MV-4-11 (cell line): ENCODE measurements at regions not wholly inside any gene's neighbourhood (a gene's known extent, or its start where the extent isn't known, plus 50 kb on each side); places are given as distances from the start of the nearest gene placed in this dataset.

ENCODE experiments used
- DNase-seq: peaks from one replicate; lab custom pipeline; 2025; lab: John Stamatoyannopoulos, UW

DNA sequence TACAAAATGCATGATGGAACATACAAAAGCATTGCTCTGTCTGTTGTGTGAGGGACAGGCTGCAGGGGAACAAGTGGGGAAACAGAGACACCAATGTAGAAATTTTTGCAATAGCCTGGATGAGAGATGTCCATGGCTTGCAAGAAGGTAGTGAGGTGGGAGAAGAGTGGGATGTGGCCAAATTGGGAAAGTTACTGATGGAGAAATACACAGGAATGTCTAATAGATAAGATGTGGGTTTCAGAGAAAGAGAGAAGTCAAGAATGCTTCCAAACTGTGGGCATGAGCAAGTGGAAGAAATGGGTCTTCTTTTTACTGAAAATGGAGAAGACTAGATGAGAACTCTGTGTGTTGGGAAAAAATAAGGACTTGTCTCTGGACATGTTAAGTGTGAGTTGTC is 592.7 kb downstream of the TNS3 start:
- DNase-seq: no peak

DNA sequence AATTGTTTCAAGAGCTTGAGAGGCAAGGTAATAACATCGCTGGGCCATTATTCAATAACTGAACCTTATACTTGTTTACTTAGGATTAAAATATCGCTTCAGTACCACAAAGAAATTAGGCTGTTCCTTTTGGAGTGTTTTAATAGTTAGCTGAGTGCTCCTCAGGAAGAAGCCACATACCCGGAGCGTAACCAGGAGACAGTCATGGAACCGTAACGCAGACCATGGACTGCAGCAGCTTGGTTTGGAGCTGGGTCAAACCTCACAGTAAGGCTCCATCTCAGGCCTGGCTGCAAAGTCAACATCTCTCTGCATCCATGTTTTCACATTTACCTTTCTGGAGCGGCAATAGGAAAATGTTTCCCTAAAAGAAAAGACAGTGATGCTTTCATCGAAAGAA is 599.0 kb downstream of the TNS3 start:
- DNase-seq: no peak

DNA sequence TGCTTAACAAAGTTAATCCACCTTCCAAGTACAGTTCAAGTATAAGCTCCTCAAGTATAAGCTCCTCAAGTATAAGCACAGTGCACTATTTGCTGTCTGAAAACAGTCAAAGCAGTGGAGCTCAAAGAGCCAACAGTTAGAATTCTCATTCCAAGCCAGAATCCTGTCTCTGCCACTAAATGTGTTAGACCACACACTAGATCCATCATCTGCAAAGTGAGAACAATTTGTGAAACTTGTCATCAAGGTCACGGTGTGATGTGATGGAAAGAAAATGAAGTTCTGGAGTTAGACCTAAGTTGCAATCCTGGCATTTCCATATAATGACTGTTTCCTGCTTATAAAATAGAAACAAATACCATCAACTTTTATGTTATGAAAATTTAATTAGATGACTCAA is 602.5 kb downstream of the TNS3 start:
- no peak for DNase-seq

DNA sequence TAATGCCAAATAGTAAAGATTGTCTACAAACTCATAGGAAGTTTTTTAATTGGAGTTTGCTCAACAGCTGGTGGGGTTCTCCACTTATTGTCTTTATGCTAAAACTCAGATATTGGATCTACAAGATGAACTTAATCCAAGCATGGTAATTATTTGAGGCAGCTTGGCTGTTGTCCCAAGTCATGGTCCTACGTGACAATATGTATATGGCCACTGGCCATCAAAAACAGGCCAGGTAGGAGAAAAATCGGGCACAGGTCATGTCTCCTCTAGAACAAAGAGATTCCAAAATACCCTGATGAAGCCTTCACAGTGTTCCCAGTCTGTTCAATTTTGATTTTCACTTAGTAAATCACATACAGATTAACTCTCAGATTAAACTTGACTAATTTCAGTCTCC is 606.4 kb downstream of the TNS3 start:
- DNase-seq: no peak

DNA sequence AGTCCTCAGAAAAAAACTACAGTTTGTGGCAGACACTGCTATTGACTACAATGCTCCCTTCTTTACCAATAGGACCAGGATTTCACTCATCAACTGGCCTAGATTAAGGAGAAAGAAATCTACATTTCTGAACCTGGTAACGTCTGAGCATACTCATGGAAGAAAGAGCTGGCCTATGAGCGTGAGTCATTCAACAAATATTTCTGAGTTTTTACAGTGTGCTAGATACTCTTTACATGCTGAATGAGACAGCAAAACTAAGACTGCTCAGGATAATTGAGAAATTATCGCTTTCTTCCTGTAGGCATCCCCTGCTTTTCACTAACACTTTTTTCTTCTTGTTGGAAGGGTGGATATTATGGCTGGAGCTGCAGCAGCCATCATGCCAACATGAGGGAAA is 609.7 kb downstream of the TNS3 start:
- DNase-seq: no peak

DNA sequence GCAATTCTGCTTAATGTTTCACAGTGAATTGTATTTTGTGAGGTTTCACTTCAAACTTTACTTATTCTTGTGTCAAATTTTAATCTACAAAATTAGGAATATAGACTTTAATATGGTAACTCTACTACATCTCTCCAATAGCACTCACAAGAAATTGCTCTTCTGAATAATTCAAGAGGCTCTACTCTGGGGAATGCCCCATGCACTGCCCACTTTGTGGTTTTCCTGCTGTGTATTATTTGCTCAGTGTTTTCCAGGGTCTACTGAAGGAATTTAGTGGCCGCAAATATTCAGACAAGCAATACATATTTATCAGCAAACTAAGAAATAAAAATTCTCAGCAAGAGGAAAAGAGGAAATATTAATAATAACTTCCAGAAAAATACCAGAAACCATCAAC is 611.4 kb downstream of the TNS3 start:
- no peak for DNase-seq

DNA sequence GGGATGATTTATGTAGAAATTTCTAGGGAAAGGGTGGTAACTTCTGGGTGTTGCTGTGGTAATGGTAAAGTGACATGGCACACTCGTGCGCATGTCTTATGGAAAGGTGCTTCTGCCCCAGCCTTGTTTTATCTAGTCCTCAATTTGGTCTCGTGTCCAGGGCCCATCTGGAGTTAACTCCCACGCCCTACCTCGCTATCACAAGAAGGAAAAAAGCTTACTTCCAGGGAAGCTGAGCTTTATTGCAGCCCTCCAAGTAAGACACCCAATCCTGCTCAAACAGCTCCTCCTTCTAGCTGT is 611.8 kb downstream of the TNS3 start:
- DNase-seq: no peak

DNA sequence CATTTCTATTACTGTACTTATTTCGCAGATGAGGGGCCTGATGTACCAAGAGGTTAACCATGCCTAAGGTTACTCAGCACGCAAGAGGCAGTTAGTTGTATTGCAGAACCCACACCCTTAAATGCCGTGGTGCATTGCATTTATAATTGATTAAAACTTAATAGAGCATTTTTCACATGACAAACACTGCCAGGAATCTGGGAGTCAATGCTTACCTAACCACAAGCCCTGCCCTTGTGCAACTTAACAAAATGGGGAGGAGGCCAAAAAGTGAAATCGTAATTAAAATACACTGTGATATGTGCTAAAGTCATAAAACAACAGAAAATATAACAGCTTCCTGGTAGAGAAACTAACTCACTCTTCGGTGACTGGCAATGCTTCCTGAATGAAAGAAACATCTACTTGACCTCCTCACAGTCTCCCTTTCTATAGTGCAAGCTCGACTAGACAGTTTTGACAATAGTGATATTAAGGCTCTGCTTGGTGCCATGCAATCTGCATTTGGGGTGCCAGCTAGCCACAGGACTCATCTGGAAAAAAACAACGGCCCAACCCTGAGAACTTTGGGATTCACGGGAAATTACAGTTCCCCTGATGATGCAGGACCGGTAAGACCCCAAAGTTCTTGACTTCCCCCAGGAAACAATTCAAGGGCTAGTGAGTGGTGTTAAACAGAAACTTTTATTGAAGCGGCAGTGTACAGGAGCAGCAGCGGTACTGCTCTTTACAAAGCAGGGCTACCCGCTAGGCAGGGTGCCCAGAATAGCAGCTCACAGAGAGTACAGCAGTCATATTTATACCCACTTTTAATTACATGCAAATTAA is 612.4 kb downstream of the TNS3 start:
- no peak for DNase-seq

DNA sequence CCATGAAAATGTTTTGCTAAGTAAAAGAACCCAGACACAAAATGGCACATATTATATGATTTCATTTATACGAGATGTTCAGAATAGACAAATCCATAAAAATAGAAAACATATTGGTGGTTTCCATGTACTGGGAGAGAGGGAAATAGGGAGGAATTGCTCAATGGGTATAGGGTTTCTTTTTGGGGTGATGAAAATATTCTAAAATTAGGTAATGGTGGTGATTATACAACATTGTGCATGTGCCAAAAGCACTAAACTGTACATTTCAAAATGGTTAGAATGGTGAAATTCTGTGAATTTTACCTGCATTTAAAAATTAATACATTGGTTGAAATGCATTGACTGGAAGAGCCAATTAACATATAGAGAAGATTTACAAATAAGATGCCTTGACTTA is 613.9 kb downstream of the TNS3 start:
- DNase-seq: no peak

DNA sequence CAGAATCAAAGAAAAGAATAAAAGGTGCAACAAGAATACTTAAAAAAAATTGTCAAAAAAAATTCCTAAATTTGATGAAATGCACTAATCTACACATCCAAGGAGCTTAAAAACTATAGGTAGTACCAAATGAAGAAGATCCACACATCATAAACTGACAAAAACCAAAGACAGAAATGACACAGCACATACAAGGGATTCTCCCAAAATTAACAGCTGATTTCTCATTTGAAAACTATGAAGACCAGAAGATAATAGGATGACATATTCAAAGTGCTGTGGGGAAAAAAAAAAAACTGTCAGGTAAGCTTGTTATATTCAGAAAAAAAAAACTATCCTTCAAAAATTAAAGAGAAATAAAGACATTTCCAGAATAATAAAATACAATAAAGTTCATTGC is 618.2 kb downstream of the TNS3 start:
- no peak for DNase-seq

DNA sequence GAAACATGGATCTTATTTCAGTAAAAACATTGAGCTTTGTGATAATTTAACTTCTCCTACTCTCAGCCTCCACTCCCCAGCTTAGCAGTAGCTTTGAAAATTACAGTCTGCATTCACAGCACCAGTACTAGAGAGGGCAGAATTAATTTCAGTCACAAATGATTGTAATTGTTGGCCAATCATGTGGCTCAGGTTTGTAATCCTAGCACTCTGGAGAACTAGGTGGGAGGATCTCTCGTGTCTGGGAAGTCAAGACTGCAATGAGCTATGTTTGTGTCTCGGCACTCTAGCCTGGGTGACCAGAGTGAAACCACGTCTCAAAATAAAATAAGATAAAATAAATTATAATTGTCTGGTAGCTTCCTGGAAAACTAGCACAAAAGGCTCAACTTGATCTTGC is 620.9 kb downstream of the TNS3 start:
- no peak for DNase-seq

DNA sequence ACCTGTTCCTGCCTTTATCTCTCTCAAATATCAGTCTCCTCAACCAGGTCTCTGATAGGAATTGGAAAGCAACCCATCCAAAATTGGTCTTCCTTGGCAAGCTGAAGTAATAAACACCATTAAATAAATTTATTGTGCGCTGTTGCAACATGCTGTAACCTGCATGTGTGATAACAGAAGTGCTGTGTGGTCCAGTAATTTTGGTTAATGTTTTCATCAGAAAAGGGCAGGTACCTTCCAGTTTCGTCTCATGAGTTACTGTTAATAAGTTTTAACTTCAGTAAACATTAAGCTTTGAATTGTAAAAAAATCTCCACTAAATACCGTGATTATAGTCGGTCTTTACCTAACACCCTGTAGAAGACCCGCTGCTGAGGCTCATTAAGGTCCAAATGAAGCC is 624.7 kb downstream of the TNS3 start:
- DNase-seq: no peak

DNA sequence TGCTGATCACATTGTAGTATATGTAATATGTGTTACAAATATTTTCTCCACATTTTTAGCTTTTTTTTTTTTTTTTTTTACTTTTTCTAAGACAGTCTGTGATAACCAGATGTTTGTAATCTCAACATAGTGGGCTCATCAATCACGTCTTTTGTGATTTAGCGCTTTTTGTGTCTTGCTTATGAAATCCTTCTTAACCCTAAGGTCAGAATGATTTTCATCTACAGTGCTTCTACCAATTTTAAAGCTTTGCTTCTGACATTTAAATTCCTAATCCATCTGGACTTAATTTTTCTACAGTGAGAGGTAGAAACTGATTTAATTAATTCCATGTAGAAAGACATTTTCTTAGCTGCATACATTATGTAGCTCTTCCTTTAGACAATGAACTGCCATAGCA is 626.4 kb downstream of the TNS3 start:
- no peak for DNase-seq

DNA sequence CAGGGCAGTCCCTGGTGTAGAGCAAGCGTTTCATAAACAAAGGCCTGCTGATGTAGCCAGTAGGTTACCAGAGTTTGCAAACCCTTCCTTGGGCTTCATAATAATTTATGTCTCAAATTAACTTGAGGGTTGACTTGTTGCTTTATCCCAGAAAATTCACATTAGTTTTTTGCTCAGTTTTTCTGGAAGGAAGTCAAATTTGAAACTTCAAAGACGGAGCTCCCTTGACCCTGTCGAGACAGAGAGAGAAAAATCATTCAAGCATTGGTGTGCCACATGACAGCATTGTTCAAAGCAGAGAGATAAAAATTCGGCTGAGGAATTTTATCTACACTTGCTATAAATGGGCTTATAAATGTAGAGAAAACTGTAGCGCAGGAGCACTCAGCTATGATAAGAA is 627.7 kb downstream of the TNS3 start:
- DNase-seq: no peak

DNA sequence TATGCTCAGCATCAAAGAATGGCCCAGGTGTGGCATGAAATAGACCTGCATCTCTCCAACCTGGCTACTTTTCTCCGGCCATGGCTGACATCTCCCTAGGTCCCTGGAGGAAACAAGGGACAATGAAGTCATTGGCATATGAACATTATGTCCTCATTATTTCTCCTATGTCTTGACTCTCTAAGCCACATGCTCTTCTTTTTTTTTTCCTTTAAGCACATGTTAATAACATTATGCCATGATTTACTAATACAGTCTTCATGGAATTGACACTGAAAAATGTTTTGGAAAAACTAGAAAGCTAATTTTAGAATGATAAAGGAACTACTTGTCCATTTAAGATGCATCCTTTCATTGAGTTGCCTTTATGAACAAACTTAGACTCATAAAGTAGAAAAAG is 628.9 kb downstream of the TNS3 start:
- no peak for DNase-seq

DNA sequence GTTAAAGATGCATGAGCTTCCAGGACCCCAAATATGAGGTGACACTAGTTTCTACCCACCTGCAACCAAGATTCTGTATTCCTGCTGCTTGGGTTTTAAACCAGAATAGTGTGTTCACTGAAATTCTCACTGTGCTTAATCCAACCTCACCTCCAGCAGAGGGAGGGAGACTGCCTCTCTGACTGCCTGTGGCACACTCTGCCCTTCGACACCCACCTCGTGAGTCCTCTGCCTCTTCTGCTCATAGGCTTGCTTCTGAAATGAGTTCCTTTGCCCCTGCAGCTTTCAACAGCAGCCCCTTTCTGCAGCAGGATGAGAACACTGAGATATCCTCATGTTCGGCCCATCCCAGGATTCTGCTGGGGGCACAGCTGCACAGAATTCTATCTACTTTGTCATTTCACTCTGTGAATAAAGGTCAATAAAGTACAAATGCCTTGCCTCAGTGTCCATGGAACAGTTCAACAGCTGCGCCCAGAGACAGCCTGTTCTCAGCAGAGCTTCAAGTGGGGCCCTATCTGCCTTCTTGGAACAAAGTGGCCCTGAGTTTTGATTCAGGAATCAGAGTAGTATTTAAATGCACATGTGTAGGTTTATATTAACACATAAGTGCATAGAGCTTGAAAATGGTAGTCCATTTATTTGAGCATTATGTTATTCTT is 632.5 kb downstream of the TNS3 start:
- no peak for DNase-seq

DNA sequence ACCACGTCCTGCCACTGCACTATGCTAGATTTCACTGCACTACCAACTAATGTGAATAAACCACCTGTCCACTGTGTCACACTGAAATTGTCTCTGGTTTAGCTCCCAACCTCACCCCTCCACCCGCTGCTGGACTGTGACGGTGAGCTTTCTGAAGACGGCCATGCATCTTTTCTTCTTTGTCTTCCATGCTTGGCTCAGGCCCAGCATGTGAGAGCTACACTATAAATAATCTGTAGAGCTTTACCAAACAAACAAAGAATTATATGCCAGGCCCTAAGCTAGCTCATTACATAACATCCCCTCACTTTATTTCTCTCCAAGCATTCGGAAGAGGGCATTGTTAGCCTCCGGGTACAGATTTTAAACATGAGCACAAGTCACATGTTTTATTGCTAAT is 633.2 kb downstream of the TNS3 start:
- DNase-seq: no peak

DNA sequence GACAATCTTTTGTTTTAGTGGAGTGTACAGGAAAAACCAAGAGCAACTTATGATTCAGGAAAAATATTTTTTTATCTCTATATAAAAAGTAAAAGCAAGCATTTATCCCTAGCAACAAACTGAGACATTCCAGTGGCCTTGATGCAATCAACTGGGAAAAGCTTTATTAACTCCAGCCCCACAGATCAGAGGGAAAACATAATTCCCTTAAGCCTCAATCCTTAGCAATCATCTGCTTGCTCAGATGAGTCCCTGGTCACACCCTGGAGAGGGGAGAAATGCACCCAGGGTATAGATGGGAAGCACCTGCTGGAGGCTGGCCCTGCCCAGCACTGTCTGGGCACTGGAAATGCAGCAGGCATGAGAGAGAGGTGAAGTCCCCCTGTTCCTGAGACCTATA is 636.6 kb downstream of the TNS3 start:
- DNase-seq: no peak

DNA sequence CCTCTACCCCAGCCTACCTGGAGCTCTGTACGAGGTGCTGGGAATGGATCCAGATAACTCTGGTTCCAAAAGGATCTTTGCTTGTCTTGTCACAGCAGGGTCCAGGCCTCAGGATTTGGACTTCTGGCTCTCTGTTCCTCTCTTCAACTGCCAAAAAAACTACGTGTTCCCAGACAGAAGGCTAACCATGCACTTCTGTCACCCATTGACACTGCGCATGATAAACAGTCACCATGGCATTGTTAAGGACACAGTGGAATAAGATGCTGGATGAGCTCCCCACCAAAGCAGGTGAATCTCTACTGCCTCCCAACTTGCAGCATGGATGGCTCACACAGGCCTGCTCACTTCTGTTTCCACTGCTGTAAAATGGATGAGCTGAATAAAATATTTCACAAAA is 637.9 kb downstream of the TNS3 start:
- DNase-seq: no peak

DNA sequence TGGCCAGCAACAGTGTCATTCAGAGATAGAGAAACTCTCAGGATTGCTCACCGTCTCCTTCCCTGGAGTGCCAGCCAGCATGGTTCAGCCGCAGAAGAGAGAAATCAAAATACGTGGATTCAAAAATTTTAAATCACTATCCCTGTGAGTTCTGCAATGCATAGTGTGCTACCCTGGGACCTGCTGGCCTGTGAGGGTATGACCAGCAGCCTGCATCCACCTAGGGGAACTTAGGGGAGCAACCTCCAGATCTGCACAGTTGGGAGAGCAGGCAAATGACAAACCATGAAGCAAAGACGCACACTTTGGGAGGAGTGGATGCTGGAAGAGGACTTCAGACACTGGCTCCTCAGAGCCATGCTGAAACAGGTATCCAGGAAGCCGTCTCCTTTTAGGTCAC is 639.3 kb downstream of the TNS3 start:
- DNase-seq: no peak

DNA sequence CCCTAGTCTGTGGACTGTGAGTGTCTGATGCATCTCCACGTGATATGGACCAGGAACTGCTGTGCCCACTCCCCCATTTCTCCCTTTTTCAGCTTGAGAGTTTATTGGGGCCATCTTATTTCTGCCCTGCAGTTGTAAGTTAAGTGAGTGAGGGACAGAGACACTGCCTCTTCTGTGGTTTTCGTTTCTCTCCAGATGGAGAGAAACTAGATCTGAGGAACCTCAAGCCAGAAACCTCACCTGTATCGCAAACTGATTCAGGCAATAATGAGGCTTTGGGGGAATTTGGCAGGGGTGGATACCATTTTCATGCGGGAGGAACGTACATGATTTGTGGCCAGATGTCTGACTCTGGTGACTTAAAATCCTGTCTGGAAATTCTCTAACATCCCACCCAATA is 641.7 kb downstream of the TNS3 start:
- no peak for DNase-seq

DNA sequence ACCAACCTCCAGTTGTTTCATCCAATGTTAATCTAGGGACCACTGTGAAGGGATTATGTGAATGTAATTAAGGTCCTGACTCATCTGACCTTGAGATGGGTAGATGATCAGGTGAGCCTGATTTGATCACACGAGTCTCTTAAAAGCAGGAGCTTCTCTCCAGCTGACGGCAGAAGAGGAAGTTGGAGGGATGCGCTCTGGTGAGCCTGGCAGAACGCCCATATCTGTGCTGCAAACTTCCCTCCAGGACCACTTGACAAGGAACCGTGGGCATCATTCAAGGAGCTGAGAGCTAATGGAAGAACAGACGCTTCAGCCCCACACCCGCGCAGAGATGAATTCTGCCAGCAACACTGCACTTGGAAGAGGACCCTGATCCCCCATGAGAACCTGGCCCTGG is 642.4 kb downstream of the TNS3 start:
- DNase-seq: peak; percentile 50

DNA sequence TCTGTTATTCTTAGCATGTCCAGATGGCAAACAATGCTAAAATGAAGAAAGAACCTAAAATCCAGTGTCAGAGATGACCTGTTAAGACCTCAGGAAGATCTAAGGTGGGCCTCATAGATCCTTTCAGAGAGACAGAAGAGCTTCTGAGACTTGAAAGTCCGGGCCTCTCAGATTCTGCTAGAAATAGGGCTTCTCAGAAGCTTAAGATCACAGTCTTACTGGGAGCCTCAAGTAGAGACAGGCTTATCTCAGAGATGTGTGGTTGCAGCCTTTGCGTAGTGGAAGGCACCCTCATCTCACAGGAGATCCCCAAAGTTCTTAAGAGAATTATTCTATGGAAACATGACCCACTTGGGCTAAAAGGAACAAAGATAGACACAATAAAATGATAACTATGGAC is 642.8 kb downstream of the TNS3 start:
- DNase-seq: no peak

DNA sequence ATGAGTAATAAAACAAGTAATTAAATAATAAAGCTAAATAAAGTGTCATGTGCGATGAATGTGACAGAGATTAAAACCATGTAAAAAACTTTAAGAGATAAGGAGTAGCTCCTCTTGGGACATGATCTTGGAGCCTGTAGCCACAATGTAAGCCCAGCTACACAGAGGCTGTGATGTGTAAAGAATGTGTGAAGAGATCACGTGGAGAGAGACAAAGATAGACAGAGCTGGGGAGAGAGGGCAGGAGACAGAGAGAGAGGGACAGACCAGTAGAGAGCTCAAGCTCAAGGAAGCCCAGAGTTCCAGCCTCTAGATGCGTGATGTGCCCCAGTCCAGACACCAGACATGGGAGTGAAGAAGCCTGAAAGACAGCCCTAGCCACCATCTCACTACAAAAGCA is 644.1 kb downstream of the TNS3 start:
- no peak for DNase-seq
